HepG2 (cell line): ENCODE measurements at regions not wholly inside any gene's neighbourhood (a gene's known extent, or its start where the extent isn't known, plus 50 kb on each side); places are given as distances from the start of the nearest gene placed in this dataset.

Experiments used
- ATAC-seq: fragments of 200-7000 bp; cut with Tn5 transposase; 3 replicates; pipeline ENCODE4 v1.9.1; 2020; ENCODE audit warnings: mild to moderate bottlenecking, moderate library complexity
- BruUV-seq: library from RNA; stranded (reverse); fragments of 400-500 nt; replicated peaks from 2 replicates; lab custom pipeline; 2021; lab: Mats Ljungman, UMichigan
- CTCF ChIA-PET: fragments of 300-600 bp; formaldehyde crosslinking; extraction: SDS; loops from one replicate; lab custom pipeline; 2021; ENCODE audit warnings: low total read pairs, inconsistent platforms, low intra/inter-chr PET ratio; lab: Yijun Ruan, JAX
- POLR2A ChIA-PET: fragments of 350-600 bp; sonication (Branson Sonifier 250); formaldehyde crosslinking; loops from one replicate; lab custom pipeline; 2020; ENCODE audit warnings: antibody characterized with exemption, inconsistent platforms; lab: Yijun Ruan, JAX
- DNase-seq: peaks from one replicate; pipeline ENCODE4 v3.0.0-alpha.2; 2015; ENCODE audit warnings: low spot score
- FAIRE-seq: peaks from 3 replicates; lab custom pipeline; 2011; peaks lifted over from hg19 to GRCh38; lab: Jason Lieb, UNC
- H2AFZ ChIP-seq: one replicate; pipeline ENCODE4 v1.6.1; 2011; ENCODE audit warnings: low read length, inconsistent platforms
- H3K27ac ChIP-seq: fragments of 300-600 bp; 3 replicates; pipeline ENCODE4 v1.8.0; 2011; ENCODE audit warnings: mixed run types, mild to moderate bottlenecking, mixed read lengths, low read length, inconsistent platforms; ENCODE audit not compliant: insufficient read depth; ENCODE audit errors: extremely low read length
- H3K27me3 ChIP-seq, 2 experiments: fragments of 200-600 bp in 1 of 2; 2 replicates in 1 of 2; 3 replicates in 1 of 2; pipeline versions ENCODE4 v1.6.0 to v1.8.0; 2011; ENCODE audit warnings: low read length in 2 of 2, mild to moderate bottlenecking in 2 of 2, moderate library complexity in 2 of 2, inconsistent platforms in 1 of 2; ENCODE audit not compliant: insufficient read depth in 2 of 2, control insufficient read depth in 1 of 2
- H3K36me3 ChIP-seq, 2 experiments: fragments of 200-600 bp in 1 of 2; replicated peaks in 1 of 2; 2 replicates in 1 of 2; 3 replicates in 1 of 2; pipeline versions ENCODE4 v1.5.1 to v1.8.0; 2011; ENCODE audit warnings: low read length in 2 of 2, inconsistent platforms in 1 of 2; ENCODE audit not compliant: insufficient read depth in 2 of 2, control insufficient read depth in 1 of 2
- H3K4me1 ChIP-seq: 2 replicates; pipeline ENCODE4 v1.5.1; 2012; ENCODE audit warnings: low read length, inconsistent platforms; ENCODE audit not compliant: insufficient read depth
- H3K4me2 ChIP-seq: 2 replicates; pipeline ENCODE4 v1.6.0; 2011; ENCODE audit warnings: low read depth, low read length, inconsistent platforms
- H3K4me3 ChIP-seq, 3 experiments: fragments of 200-600 bp in 1 of 3; sonication (generic), shearing (Covaris generic) in 1 of 3; replicated peaks in 1 of 3; 2 replicates each; pipeline ENCODE4 v1.5.1; 2011 to 2016; ENCODE audit warnings: low read length in 3 of 3, inconsistent platforms in 2 of 3, low read depth in 2 of 3, mild to moderate bottlenecking in 2 of 3, control low read depth in 1 of 3, mixed read lengths in 1 of 3; ENCODE audit not compliant: insufficient read depth in 1 of 3
- H3K79me2 ChIP-seq: one replicate; pipeline ENCODE4 v1.6.1; 2011; ENCODE audit warnings: low read length, inconsistent platforms; ENCODE audit not compliant: insufficient read depth
- H3K9ac ChIP-seq: 2 replicates; pipeline ENCODE4 v1.6.0; 2011; ENCODE audit warnings: mild to moderate bottlenecking, low read depth, low read length, inconsistent platforms; ENCODE audit not compliant: insufficient read depth
- H3K9me3 ChIP-seq: 2 replicates; pipeline ENCODE4 v1.5.1; 2012; ENCODE audit warnings: mild to moderate bottlenecking, low read length
- H4K20me1 ChIP-seq: 2 replicates; pipeline ENCODE4 v1.6.0; 2011; ENCODE audit warnings: inconsistent platforms, mild to moderate bottlenecking, low read length, moderate library complexity; ENCODE audit not compliant: insufficient read depth
- MAFG ChIP-seq: sonication (generic); formaldehyde crosslinking; IDR thresholded peaks from 2 replicates; pipeline ENCODE4 v1.5.1; 2020; ENCODE audit warnings: mild to moderate bottlenecking, missing genetic modification reagents
- NBN ChIP-seq: fragments of 450-650 bp; conservative IDR thresholded peaks from 2 replicates; pipeline ENCODE4 v1.6.1; 2017
- PHF21A ChIP-seq: sonication (generic); formaldehyde crosslinking; IDR thresholded peaks from 2 replicates; pipeline ENCODE4 v1.5.0; 2020; ENCODE audit warnings: mild to moderate bottlenecking, missing genetic modification reagents
- RORA ChIP-seq: sonication (generic); formaldehyde crosslinking; IDR thresholded peaks from 2 replicates; pipeline ENCODE4 v1.5.0; 2020; ENCODE audit warnings: mild to moderate bottlenecking, missing genetic modification reagents, moderate library complexity
- SAFB2 ChIP-seq: sonication (generic); formaldehyde crosslinking; IDR thresholded peaks from 2 replicates; pipeline ENCODE4 v1.5.1; 2020; ENCODE audit warnings: missing genetic modification reagents, low read depth, mild to moderate bottlenecking, borderline replicate concordance
- SMARCC2 ChIP-seq: fragments of 450-650 bp; IDR thresholded peaks from 2 replicates; pipeline ENCODE4 v1.6.1; 2017; ENCODE audit warnings: antibody characterized with exemption, mild to moderate bottlenecking
- SNAPC2 ChIP-seq: sonication (generic); formaldehyde crosslinking; IDR thresholded peaks from 2 replicates; pipeline ENCODE4 v1.8.1; 2022; ENCODE audit warnings: mild to moderate bottlenecking, missing genetic modification reagents
- TGIF2 ChIP-seq: IDR thresholded peaks from 2 replicates; pipeline ENCODE4 v1.6.1; 2016; ENCODE audit warnings: control low read depth, missing compliant biosample characterization
- ZBTB8A ChIP-seq: sonication (generic); formaldehyde crosslinking; IDR thresholded peaks from 2 replicates; pipeline ENCODE4 v1.4.0; 2020; ENCODE audit warnings: mild to moderate bottlenecking, low read depth, missing genetic modification reagents, borderline replicate concordance
- ZFP37 ChIP-seq: sonication (generic); formaldehyde crosslinking; IDR thresholded peaks from 2 replicates; pipeline ENCODE4 v1.4.0; 2020; ENCODE audit warnings: missing genetic modification reagents, borderline replicate concordance
- ZNF350 ChIP-seq: sonication (generic); formaldehyde crosslinking; IDR thresholded peaks from 2 replicates; pipeline ENCODE4 v1.4.0; 2020; ENCODE audit warnings: mild to moderate bottlenecking, low read depth, missing genetic modification reagents, borderline replicate concordance
- ZNF570 ChIP-seq: sonication (generic); formaldehyde crosslinking; IDR thresholded peaks from 2 replicates; pipeline ENCODE4 v1.4.0; 2020; ENCODE audit warnings: mild to moderate bottlenecking, missing genetic modification reagents, borderline replicate concordance
- ZNF878 ChIP-seq: sonication (generic); formaldehyde crosslinking; IDR thresholded peaks from 2 replicates; pipeline ENCODE4 v1.8.1; 2023; ENCODE audit warnings: mild to moderate bottlenecking, missing genetic modification reagents, moderate library complexity
- ZSCAN20 ChIP-seq: sonication (generic); formaldehyde crosslinking; IDR thresholded peaks from 2 replicates; pipeline ENCODE4 v1.4.0; 2020; ENCODE audit warnings: missing genetic modification reagents, mild to moderate bottlenecking, borderline replicate concordance
- ZSCAN22 ChIP-seq: sonication (generic); formaldehyde crosslinking; IDR thresholded peaks from 2 replicates; pipeline ENCODE4 v1.4.0; 2020; ENCODE audit warnings: mild to moderate bottlenecking, missing genetic modification reagents
- WGBS: methylation state at CpG from one replicate; pipeline ENCODE4 v1.1.6; 2017; ENCODE audit warnings: low lambda C conversion rate; 5-methylcytosine and 5-hydroxymethylcytosine counted together
- in situ Hi-C: cut with HindIII; loops from 2 replicates; pipeline ENCODE4 v1.10.0; 2017; ENCODE audit warnings: low pct_unique_long_range_greater_than_20kb; ENCODE audit not compliant: extremely low pct_ligation_motif_present
- intact Hi-C: fragments of 100-400 bp; cut with micrococcal nuclease; formaldehyde crosslinking; loops from one replicate; pipeline ENCODE4 v1.10.0; 2022; ENCODE audit not compliant: unreplicated experiment
- TF ChIP-seq, protein P1 (sequence below): sonication (generic); formaldehyde crosslinking; IDR thresholded peaks from 2 replicates; pipeline ENCODE4 v1.4.0; 2020; ENCODE audit warnings: missing genetic modification reagents
- TF ChIP-seq, protein P2 (sequence below): sonication (generic); formaldehyde crosslinking; IDR thresholded peaks from 2 replicates; pipeline ENCODE4 v1.4.0; 2020; ENCODE audit warnings: missing genetic modification reagents, mild to moderate bottlenecking, borderline replicate concordance
- TF ChIP-seq, protein P3 (sequence below): sonication (generic); formaldehyde crosslinking; IDR thresholded peaks from 2 replicates; pipeline ENCODE4 v1.8.1; 2023; ENCODE audit warnings: mild to moderate bottlenecking, missing genetic modification reagents

DNA sequence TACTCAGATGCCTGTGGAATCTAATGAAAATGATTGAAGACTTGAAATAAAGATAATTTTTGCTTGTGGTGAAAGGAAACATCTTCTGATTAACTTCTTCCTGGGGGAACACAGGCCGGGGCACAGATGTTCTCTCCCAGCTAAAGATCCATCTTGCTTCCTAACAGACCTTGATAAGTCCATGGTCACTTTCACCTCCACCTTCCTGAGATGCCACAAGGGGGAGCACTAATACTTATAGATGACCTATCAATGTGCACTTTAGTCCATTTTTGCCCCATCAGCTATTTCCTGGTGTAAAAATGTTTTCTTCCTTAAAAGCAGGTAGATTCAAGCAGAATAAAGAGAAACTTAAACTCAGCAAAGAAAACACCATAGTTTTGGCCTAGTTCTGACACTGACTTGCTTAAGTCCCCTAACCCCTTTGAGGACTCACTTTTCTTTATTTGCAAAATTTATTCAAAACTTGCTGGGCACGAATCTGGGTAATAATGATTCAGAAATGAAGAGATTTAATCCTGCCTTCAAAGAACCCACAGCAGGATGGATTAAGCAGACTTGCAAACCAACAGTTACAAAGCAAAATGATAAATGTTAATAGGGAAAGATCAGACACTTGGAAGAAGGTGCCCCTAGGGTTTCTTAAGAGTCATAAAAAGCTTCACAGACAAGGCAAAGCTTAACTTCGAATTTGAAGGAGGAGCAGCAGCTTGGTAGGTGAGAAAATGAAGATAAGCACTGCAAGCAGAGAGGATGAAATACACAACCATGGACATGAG, 158.7 kb downstream of the RAB38 start:
- Histone ChIP-seq H4K20me1 (no peaks in the 10 kb centered on the region), H3K4me2 (no peak overlapping the region), H3K79me2 (no peaks in the 10 kb centered on the region), H3K36me3 (no peaks in the 10 kb centered on the region), H3K9me3 (no peaks in the 10 kb centered on the region), H3K4me1 (no peaks in the 10 kb centered on the region), H2AFZ (no peak overlapping the region), H3K27ac (no peak overlapping the region), H3K27me3 (no peaks in the 10 kb centered on the region; a peak in 1 of 5 replicates), H3K9ac (no peak overlapping the region), H3K4me3 (no peak overlapping the region)
- peak; percentile 66 for FAIRE-seq
- BruUV-seq, result no TSS peak
- peak; percentile 96 for ATAC-seq
- in situ Hi-C loops, result loop anchor here (25.0 kb wide), 1 partner anchor 521 kb away; no protein-coding TSS in a partner anchor
- WGBS, result 0% methylated on average over 3 of the region's 3 CpGs
- ChIA-PET POLR2A (no interaction called here), CTCF (interaction anchor here (0.8 to 1.8 kb wide), 4 partner anchors 527 to 870 kb away, joined by 3 to 17 read pairs (median 4); no protein-coding TSS in a partner anchor)
- intact Hi-C loops, result loop anchor here (1.0 kb wide), 2 partner anchors 528 to 536 kb away; no protein-coding TSS in a partner anchor
- peak; percentile 78 for DNase-seq
- TF ChIP-seq SAFB2 (CRISPR knock-in tag) (no peak), MAFG (CRISPR knock-in tag) (peak; percentile 83), PHF21A (CRISPR knock-in tag) (no peak), TGIF2 (CRISPR knock-in tag) (no peak), SMARCC2 (no peak), ZNF570 (CRISPR knock-in tag) (no peak), SNAPC2 (CRISPR knock-in tag) (no peak), ZNF878 (no peak), ZFP37 (CRISPR knock-in tag) (no peak), ZNF350 (CRISPR knock-in tag) (no peak), ZSCAN20 (CRISPR knock-in tag) (no peak), NBN (no peak), ZBTB8A (no peak), ZSCAN22 (CRISPR knock-in tag) (no peak), RORA (CRISPR knock-in tag) (no peak)
- TF ChIP-seq, protein P1, sequence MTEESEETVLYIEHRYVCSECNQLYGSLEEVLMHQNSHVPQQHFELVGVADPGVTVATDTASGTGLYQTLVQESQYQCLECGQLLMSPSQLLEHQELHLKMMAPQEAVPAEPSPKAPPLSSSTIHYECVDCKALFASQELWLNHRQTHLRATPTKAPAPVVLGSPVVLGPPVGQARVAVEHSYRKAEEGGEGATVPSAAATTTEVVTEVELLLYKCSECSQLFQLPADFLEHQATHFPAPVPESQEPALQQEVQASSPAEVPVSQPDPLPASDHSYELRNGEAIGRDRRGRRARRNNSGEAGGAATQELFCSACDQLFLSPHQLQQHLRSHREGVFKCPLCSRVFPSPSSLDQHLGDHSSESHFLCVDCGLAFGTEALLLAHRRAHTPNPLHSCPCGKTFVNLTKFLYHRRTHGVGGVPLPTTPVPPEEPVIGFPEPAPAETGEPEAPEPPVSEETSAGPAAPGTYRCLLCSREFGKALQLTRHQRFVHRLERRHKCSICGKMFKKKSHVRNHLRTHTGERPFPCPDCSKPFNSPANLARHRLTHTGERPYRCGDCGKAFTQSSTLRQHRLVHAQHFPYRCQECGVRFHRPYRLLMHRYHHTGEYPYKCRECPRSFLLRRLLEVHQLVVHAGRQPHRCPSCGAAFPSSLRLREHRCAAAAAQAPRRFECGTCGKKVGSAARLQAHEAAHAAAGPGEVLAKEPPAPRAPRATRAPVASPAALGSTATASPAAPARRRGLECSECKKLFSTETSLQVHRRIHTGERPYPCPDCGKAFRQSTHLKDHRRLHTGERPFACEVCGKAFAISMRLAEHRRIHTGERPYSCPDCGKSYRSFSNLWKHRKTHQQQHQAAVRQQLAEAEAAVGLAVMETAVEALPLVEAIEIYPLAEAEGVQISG, result no peak
- TF ChIP-seq, protein P2, sequence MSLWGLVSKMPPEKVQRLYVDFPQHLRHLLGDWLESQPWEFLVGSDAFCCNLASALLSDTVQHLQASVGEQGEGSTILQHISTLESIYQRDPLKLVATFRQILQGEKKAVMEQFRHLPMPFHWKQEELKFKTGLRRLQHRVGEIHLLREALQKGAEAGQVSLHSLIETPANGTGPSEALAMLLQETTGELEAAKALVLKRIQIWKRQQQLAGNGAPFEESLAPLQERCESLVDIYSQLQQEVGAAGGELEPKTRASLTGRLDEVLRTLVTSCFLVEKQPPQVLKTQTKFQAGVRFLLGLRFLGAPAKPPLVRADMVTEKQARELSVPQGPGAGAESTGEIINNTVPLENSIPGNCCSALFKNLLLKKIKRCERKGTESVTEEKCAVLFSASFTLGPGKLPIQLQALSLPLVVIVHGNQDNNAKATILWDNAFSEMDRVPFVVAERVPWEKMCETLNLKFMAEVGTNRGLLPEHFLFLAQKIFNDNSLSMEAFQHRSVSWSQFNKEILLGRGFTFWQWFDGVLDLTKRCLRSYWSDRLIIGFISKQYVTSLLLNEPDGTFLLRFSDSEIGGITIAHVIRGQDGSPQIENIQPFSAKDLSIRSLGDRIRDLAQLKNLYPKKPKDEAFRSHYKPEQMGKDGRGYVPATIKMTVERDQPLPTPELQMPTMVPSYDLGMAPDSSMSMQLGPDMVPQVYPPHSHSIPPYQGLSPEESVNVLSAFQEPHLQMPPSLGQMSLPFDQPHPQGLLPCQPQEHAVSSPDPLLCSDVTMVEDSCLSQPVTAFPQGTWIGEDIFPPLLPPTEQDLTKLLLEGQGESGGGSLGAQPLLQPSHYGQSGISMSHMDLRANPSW, result no peak
- TF ChIP-seq, protein P3, sequence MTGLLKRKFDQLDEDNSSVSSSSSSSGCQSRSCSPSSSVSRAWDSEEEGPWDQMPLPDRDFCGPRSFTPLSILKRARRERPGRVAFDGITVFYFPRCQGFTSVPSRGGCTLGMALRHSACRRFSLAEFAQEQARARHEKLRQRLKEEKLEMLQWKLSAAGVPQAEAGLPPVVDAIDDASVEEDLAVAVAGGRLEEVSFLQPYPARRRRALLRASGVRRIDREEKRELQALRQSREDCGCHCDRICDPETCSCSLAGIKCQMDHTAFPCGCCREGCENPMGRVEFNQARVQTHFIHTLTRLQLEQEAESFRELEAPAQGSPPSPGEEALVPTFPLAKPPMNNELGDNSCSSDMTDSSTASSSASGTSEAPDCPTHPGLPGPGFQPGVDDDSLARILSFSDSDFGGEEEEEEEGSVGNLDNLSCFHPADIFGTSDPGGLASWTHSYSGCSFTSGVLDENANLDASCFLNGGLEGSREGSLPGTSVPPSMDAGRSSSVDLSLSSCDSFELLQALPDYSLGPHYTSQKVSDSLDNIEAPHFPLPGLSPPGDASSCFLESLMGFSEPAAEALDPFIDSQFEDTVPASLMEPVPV (CRISPR knock-in tag), result no peak
